C4-2B (cell line): ENCODE measurements at regions not wholly inside any gene's neighbourhood (a gene's known extent, or its start where the extent isn't known, plus 50 kb on each side); places are given as distances from the start of the nearest gene placed in this dataset.

Experiments
- ZFX ChIP-seq: fragments of 450-650 bp; IDR thresholded peaks from 2 replicates; pipeline ENCODE4 v1.6.1; 2017
- TF ChIP-seq, protein P1 (sequence below): fragments of 450-650 bp; conservative IDR thresholded peaks from 2 replicates; pipeline ENCODE4 v1.5.1; 2017; ENCODE audit warnings: mild to moderate bottlenecking

DNA sequence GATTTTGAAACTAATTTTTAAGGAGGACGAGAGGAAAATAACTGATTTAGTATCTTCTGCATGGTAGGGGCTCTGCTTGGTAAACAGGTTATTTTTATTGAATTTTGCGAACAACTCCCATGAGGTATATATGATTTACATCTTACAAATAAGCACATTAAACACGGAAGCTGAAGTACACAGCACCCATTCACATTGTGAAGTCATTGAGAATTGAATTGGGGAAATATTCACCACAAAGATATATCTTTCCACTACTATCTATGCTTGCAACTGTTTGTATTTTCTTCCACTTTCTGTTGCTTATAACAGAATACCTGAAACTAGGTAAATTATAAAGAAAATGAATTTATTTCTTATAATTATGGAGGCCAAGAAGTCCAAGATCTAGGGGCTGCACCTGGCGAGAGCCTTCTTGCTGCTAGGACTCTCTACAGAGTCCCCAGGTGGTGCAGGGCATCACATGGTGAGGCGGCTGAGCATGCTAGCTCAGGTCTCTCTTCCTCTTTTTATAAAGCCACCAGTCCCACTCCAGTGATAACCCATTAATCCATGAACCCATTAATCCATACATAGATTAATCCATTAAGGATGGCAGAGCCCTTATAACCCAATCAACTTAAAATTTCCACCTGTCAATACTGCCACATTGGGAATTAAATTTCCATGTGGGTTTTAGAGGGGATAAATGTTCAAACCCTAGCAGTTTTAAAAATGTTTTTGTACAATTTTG is 79.0 kb upstream of the ZNF608 start:
- TF ChIP-seq, protein P1, sequence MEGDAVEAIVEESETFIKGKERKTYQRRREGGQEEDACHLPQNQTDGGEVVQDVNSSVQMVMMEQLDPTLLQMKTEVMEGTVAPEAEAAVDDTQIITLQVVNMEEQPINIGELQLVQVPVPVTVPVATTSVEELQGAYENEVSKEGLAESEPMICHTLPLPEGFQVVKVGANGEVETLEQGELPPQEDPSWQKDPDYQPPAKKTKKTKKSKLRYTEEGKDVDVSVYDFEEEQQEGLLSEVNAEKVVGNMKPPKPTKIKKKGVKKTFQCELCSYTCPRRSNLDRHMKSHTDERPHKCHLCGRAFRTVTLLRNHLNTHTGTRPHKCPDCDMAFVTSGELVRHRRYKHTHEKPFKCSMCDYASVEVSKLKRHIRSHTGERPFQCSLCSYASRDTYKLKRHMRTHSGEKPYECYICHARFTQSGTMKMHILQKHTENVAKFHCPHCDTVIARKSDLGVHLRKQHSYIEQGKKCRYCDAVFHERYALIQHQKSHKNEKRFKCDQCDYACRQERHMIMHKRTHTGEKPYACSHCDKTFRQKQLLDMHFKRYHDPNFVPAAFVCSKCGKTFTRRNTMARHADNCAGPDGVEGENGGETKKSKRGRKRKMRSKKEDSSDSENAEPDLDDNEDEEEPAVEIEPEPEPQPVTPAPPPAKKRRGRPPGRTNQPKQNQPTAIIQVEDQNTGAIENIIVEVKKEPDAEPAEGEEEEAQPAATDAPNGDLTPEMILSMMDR: no peak
- TF ChIP-seq ZFX: no peak
